DOHH2 (cell line): ENCODE measurements at regions not wholly inside any gene's neighbourhood (a gene's known extent, or its start where the extent isn't known, plus 50 kb on each side); places are given as distances from the start of the nearest gene placed in this dataset.

ENCODE experiments used
- CTCF ChIP-seq: fragments of 200-600 bp; sonication (generic); IDR thresholded peaks from one replicate; pipeline ENCODE4 v1.5.1; 2014; ENCODE audit warnings: antibody characterized with exemption, mild to moderate bottlenecking, low read depth, low read length; ENCODE audit not compliant: poor library complexity, severe bottlenecking
- EZH2phosphoT487 ChIP-seq: fragments of 200-600 bp; sonication (generic); IDR thresholded peaks from 2 replicates; pipeline ENCODE4 v1.6.1; 2017; ENCODE audit warnings: borderline replicate concordance, mild to moderate bottlenecking, antibody characterized with exemption, low read length, moderate library complexity, mixed read lengths

- TF ChIP-seq CTCF, result no peak
- TF ChIP-seq EZH2phosphoT487, result no peak
Measured at GRCh38 chr2:160584972-160585494, 91.4 kb upstream of the RBMS1 start.
